PC-9 (cell line): ENCODE measurements at regions not wholly inside any gene's neighbourhood (a gene's known extent, or its start where the extent isn't known, plus 50 kb on each side); places are given as distances from the start of the nearest gene placed in this dataset.

ENCODE experiments used
- BruUV-seq: library from RNA; stranded (reverse); fragments of 400-500 nt; replicated peaks from 2 replicates; lab custom pipeline; 2021; lab: Mats Ljungman, UMichigan
- CTCF ChIA-PET: fragments of 300-600 bp; sonication (Branson Sonifier 250); formaldehyde crosslinking; loops from one replicate; lab custom pipeline; 2022; ENCODE audit warnings: antibody characterized with exemption; lab: Charles Lee
- POLR2A ChIA-PET: fragments of 300-600 bp; sonication (Branson Sonifier 250); formaldehyde crosslinking; loops from one replicate; lab custom pipeline; 2022; ENCODE audit warnings: antibody characterized with exemption; ENCODE audit not compliant: unreplicated experiment; lab: Charles Lee
- DNase-seq, 2 experiments: peaks; one replicate each; pipeline versions ENCODE4 v3.0.0 to v3.0.0-alpha.2; 2015 to 2022; ENCODE audit warnings: mixed read lengths in 1 of 2
- H2AFZ ChIP-seq: fragments of 200-600 bp; sonication (generic); 2 replicates; pipeline ENCODE4 v1.8.1; 2017; ENCODE audit warnings: antibody characterized with exemption
- H3F3A ChIP-seq: fragments of 200-600 bp; sonication (generic); 2 replicates; pipeline ENCODE4 v1.8.1; 2017; ENCODE audit warnings: antibody characterized with exemption, mild to moderate bottlenecking, low read depth; ENCODE audit not compliant: insufficient read depth
- H3K27ac ChIP-seq: fragments of 200-600 bp; sonication (generic); 2 replicates; pipeline ENCODE4 v1.6.1; 2016; ENCODE audit warnings: mixed run types
- H3K27me3 ChIP-seq: fragments of 200-600 bp; sonication (generic); 2 replicates; pipeline ENCODE4 v1.6.1; 2016; ENCODE audit warnings: low read depth, mixed run types; ENCODE audit not compliant: insufficient read depth
- H3K36me3 ChIP-seq: fragments of 200-600 bp; sonication (generic); 2 replicates; pipeline ENCODE4 v1.6.1; 2016; ENCODE audit warnings: low read depth, mixed run types
- H3K4me1 ChIP-seq: fragments of 200-600 bp; sonication (generic); replicated peaks from 2 replicates; pipeline ENCODE4 v1.6.1; 2016; ENCODE audit warnings: mixed run types; ENCODE audit not compliant: insufficient read depth
- H3K4me2 ChIP-seq: fragments of 200-600 bp; sonication (generic); 2 replicates; pipeline ENCODE4 v1.6.1; 2017; ENCODE audit warnings: mixed run types
- H3K4me3 ChIP-seq: fragments of 200-600 bp; sonication (generic); 2 replicates; pipeline ENCODE4 v1.6.1; 2016; ENCODE audit warnings: mixed run types
- H3K79me2 ChIP-seq: fragments of 200-600 bp; sonication (generic); 2 replicates; pipeline ENCODE4 v1.6.1; 2017; ENCODE audit warnings: low read depth, mixed run types
- H3K9me2 ChIP-seq: fragments of 200-600 bp; sonication (generic); 2 replicates; pipeline ENCODE4 v1.8.1; 2017; ENCODE audit warnings: mild to moderate bottlenecking; ENCODE audit not compliant: insufficient read depth
- H3K9me3 ChIP-seq: fragments of 200-600 bp; sonication (generic); 2 replicates; pipeline ENCODE4 v1.8.1; 2016; ENCODE audit warnings: low read depth; ENCODE audit not compliant: insufficient read depth
- H4K20me1 ChIP-seq: fragments of 200-600 bp; sonication (generic); 2 replicates; pipeline ENCODE4 v1.8.1; 2017; ENCODE audit not compliant: insufficient read depth
- CTCF ChIP-seq: fragments of 200-600 bp; sonication (generic); conservative IDR thresholded peaks from 2 replicates; pipeline ENCODE4 v1.6.1; 2017; ENCODE audit warnings: mixed run types, antibody characterized with exemption, mild to moderate bottlenecking, moderate library complexity
- EZH2 ChIP-seq: fragments of 200-600 bp; sonication (generic); IDR thresholded peaks from 2 replicates; pipeline ENCODE4 v1.8.0; 2017; ENCODE audit warnings: antibody characterized with exemption, low read depth
- intact Hi-C: fragments of 100-400 bp; cut with micrococcal nuclease; formaldehyde crosslinking; loops from one replicate; pipeline ENCODE4 v1.10.0; 2022; ENCODE audit not compliant: unreplicated experiment

- H3K36me3 ChIP-seq: no peaks in the 10 kb centered on the region
- ChIA-PET POLR2A (no interaction called here), CTCF (no interaction called here)
- TF ChIP-seq EZH2 (no peak), CTCF (no peak)
- no peak overlapping the region for H3K27ac ChIP-seq
- H3K4me2 ChIP-seq: no peak overlapping the region
- intact Hi-C loops: no loop called here
- DNase-seq: no peak
- BruUV-seq: no TSS peak
- 0 out of 2 replicates have a peak, but pooled peaks cover 8% of the 10 kb centered on the region for H3K4me1 ChIP-seq
- H3K9me3 ChIP-seq: no peaks in the 10 kb centered on the region
- no peaks in the 10 kb centered on the region for H3F3A ChIP-seq
- no peaks in the 10 kb centered on the region for H3K27me3 ChIP-seq
- H3K79me2 ChIP-seq: no peaks in the 10 kb centered on the region
- no peak overlapping the region for H3K4me3 ChIP-seq
- H4K20me1 ChIP-seq: no peaks in the 10 kb centered on the region
- H2AFZ ChIP-seq: no peak overlapping the region
- H3K9me2 ChIP-seq: no peaks in the 10 kb centered on the region
Measured at GRCh38 chr6:97666889-97667288, 383.9 kb upstream of the MMS22L start.

- no peaks in the 10 kb centered on the region for H3K9me2 ChIP-seq
- H3F3A ChIP-seq: no peaks in the 10 kb centered on the region
- no TSS peak for BruUV-seq
- no peak overlapping the region for H3K4me2 ChIP-seq
- POLR2A ChIA-PET: no interaction called here
- no peak overlapping the region for H3K27ac ChIP-seq
- H2AFZ ChIP-seq: no peak overlapping the region
- H3K27me3 ChIP-seq: no peaks in the 10 kb centered on the region
- TF ChIP-seq CTCF (no peak), EZH2 (no peak)
- no peak overlapping the region for H3K4me3 ChIP-seq
- H3K4me1 ChIP-seq: 0 out of 2 replicates have a peak, but pooled peaks cover 8% of the 10 kb centered on the region
- H3K79me2 ChIP-seq: no peaks in the 10 kb centered on the region
- CTCF ChIA-PET: no interaction called here
- intact Hi-C loops: no loop called here
- no peaks in the 10 kb centered on the region for H3K36me3 ChIP-seq
- no peaks in the 10 kb centered on the region for H3K9me3 ChIP-seq
- DNase-seq: no peak
- H4K20me1 ChIP-seq: no peaks in the 10 kb centered on the region
Measured at GRCh38 chr6:97668716-97669115, 385.7 kb upstream of the MMS22L start.

DNA sequence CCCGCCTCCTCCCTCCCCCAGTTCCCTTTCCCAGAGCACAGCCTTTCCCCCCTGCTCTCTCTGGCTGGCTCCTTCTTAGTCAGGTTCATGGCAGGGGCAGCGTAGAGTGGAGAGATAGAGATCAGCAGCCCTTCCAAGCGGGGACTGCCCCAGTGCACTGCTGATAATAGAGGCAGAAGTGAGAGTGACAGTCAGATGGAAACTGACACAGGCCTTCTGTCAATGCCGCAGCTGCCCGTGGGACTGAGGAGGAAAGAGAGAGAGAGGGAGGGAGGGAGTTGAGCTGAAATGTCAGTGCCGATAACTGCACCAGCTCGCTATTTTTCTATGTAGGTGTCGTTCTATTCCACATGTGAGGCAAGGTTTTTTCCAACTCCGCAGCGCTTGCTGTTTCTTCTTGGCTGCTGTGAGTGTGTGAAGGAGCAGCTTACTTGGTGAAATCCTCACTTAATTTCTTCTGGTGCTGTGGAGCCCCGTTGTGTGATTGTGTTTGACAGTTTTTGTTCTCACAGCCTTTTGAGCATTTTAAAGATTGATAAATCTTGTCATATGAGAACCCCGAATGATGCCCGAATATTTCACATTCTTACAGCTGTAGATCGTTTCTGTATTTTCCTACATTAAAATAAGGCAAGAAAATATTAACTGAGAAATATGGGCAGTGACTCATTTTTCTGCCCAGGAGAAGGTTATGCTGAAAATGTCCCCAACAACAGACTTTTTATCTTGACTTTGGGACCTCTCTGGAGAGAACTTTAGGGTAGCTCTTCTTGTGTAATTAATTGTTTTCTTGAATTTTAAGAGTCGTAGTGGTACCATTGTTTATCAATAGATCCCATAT is 386.4 kb upstream of the MMS22L start:
- Histone ChIP-seq H3K36me3 (no peaks in the 10 kb centered on the region), H3K4me2 (no peak overlapping the region), H3K9me2 (no peaks in the 10 kb centered on the region), H3K79me2 (no peaks in the 10 kb centered on the region), H3K27ac (no peak overlapping the region), H3K9me3 (no peaks in the 10 kb centered on the region), H3F3A (no peaks in the 10 kb centered on the region), H3K4me1 (0 out of 2 replicates have a peak, but pooled peaks cover 8% of the 10 kb centered on the region), H2AFZ (no peak overlapping the region), H4K20me1 (no peaks in the 10 kb centered on the region), H3K4me3 (no peak overlapping the region), H3K27me3 (no peaks in the 10 kb centered on the region)
- ChIA-PET CTCF (no interaction called here), POLR2A (no interaction called here)
- BruUV-seq: no TSS peak
- TF ChIP-seq EZH2 (no peak), CTCF (no peak)
- DNase-seq: no peak
- intact Hi-C loops: no loop called here
